Muscle layer of colon (tissue), 2 donors: ENCODE measurements at regions not wholly inside any gene's neighbourhood (a gene's known extent, or its start where the extent isn't known, plus 50 kb on each side); places are given as distances from the start of the nearest gene placed in this dataset.

ENCODE experiments used
- H3K27ac ChIP-seq: one replicate; pipeline ENCODE4 v1.7.0; 2013; ENCODE audit warnings: low read depth, mild to moderate bottlenecking, low read length, moderate library complexity
- H3K27me3 ChIP-seq, 2 donors: one replicate each; pipeline ENCODE4 v1.7.0; 2013; ENCODE audit warnings: low read length in 2 of 2, mild to moderate bottlenecking in 2 of 2; ENCODE audit not compliant: insufficient read depth in 2 of 2, control insufficient read depth in 1 of 2
- H3K36me3 ChIP-seq: one replicate; pipeline ENCODE4 v1.7.0; 2013; ENCODE audit warnings: mild to moderate bottlenecking, low read length; ENCODE audit not compliant: insufficient read depth
- H3K4me1 ChIP-seq: one replicate; pipeline ENCODE4 v1.7.0; 2013; ENCODE audit warnings: mild to moderate bottlenecking, low read length; ENCODE audit not compliant: insufficient read depth
- H3K4me3 ChIP-seq, 2 donors: one replicate each; pipeline ENCODE4 v1.7.0; 2013; ENCODE audit warnings: low read length in 2 of 2, low read depth in 1 of 2, mild to moderate bottlenecking in 1 of 2, moderate library complexity in 1 of 2
- H3K9ac ChIP-seq: one replicate; pipeline ENCODE4 v1.7.0; 2013; ENCODE audit warnings: low read length
- H3K9me3 ChIP-seq: one replicate; pipeline ENCODE4 v1.7.0; 2013; ENCODE audit warnings: mild to moderate bottlenecking, low read length
- donor health status: abdominal sarcoma.
- donor health status: Adenocarcinoma of cecum.

DNA sequence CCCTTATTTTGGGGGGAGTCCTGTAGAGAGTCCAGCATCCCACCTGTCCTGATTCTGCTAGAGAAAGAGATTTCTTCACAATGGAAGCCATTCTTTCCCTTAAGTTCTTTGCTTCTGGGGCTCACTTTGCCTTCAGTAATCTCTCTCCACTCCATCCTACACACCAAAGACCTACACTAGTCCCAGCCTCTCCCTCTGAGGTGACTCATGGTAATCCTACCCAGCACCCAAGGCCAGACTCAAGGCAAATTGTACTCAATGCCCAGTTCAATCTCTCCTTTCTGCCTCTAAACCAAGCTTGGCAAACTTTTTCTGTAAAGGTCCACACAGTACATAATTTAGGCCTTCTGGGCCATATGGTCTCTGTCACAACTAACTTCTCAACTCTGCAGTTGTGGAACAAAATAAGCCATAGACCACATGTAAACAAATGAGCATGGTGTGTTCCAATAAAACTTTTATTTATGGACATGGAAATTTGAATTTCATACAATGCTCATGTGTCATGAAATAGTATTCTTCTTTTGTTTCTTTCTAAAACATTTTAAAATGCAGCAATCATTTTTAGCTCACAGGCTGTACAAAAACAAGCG is 72.5 kb downstream of the MRPL46 start:
- no peak overlapping the region for H3K27ac ChIP-seq
- no peak overlapping the region for H3K9ac ChIP-seq
- no peaks in the 10 kb centered on the region for H3K36me3 ChIP-seq
- no peaks in the 10 kb centered on the region for H3K27me3 ChIP-seq
- peaks cover 12% of the 10 kb centered on the region for H3K4me1 ChIP-seq
- no peak overlapping the region for H3K4me3 ChIP-seq
- H3K9me3 ChIP-seq, result no peaks in the 10 kb centered on the region

DNA sequence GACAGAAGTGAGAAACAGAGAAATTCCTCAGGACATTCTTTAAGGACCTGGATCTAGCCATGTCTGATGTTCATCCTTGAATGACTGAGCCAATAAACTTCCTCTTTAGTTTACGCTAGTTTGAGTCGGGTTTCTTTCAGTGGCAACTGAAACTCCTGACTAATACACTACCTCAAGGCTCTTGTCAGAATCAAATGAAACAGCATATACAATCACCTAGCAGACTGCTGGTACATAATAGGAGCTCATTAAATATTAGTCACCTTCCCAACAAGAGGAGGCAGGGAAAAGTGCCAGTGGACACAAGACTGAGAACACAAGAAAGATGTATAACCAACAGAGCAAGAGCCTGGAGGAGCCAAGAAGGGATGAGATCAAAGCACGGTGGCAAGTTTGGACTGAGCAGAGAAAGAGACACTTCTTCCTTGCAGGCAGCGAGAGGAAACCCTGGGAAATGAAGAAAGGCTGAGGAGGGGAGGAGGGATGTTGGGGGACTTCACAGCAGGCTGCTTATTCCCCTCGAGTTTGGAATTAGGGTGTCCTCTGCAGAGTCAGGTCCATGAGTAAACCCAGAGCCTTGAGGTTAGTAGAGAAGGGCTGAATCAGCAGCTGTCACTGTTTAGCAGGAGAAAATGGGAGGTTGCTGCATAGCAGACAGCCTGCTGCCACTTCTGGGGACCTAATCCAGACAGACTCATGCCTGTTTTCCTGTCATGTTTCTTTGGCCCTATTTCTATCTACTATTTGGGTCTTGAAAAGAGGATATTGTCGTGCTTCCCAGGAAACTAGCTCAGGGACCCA is 73.3 kb downstream of the MRPL46 start:
- H3K27me3 ChIP-seq, result no peaks in the 10 kb centered on the region
- no peaks in the 10 kb centered on the region for H3K36me3 ChIP-seq
- H3K9me3 ChIP-seq, result no peaks in the 10 kb centered on the region
- H3K9ac ChIP-seq, result no peak overlapping the region
- no peak overlapping the region for H3K4me3 ChIP-seq
- peaks cover 12% of the 10 kb centered on the region for H3K4me1 ChIP-seq
- H3K27ac ChIP-seq, result no peak overlapping the region

DNA sequence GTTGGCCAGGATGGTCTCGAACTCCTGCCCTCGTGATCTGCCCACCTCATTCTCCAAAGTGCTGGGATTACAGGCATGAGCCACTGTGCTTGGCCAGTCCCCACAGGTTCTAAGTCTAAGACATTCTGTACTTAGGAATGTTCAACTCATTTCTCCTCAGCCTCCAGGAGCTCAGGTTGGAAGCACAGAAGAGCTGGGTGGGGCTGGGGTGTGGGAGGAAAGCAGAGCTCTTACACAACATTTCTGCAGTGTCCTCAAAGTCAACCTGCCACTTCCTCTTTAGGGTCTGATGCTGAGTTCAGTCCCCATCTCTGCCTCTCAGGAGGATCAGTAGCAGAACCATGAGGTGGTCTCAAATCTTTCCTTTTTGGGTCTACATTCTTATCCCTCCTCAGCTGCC is 75.5 kb downstream of the MRPL46 start:
- H3K9ac ChIP-seq, result no peak overlapping the region
- H3K9me3 ChIP-seq, result no peaks in the 10 kb centered on the region
- peaks cover 12% of the 10 kb centered on the region for H3K4me1 ChIP-seq
- H3K4me3 ChIP-seq, result no peak overlapping the region
- no peaks in the 10 kb centered on the region for H3K36me3 ChIP-seq
- no peaks in the 10 kb centered on the region for H3K27me3 ChIP-seq
- no peak overlapping the region for H3K27ac ChIP-seq

DNA sequence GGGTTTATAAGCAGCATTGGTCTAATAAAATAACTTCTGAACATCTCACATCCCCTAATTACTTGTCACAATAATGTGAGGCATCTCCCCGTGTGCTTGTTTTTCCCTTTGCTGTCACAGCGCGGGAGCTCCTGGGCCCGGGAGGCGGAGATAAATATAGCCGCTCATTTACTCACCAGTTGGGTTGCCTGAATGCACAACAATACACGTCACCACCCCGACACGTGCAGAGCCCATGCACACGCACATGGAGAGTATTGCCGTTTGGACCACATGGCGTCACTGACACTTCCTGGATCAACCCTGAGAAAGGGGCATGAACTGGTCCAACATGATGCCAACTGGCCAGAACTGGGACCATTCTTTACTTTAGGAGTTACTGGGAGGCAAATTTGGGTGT is 76.2 kb downstream of the MRPL46 start:
- peaks cover 12% of the 10 kb centered on the region for H3K4me1 ChIP-seq
- no peaks in the 10 kb centered on the region for H3K27me3 ChIP-seq
- H3K9me3 ChIP-seq, result no peaks in the 10 kb centered on the region
- no peaks in the 10 kb centered on the region for H3K36me3 ChIP-seq
- no peak overlapping the region for H3K27ac ChIP-seq
- no peak overlapping the region for H3K4me3 ChIP-seq
- H3K9ac ChIP-seq, result no peak overlapping the region

DNA sequence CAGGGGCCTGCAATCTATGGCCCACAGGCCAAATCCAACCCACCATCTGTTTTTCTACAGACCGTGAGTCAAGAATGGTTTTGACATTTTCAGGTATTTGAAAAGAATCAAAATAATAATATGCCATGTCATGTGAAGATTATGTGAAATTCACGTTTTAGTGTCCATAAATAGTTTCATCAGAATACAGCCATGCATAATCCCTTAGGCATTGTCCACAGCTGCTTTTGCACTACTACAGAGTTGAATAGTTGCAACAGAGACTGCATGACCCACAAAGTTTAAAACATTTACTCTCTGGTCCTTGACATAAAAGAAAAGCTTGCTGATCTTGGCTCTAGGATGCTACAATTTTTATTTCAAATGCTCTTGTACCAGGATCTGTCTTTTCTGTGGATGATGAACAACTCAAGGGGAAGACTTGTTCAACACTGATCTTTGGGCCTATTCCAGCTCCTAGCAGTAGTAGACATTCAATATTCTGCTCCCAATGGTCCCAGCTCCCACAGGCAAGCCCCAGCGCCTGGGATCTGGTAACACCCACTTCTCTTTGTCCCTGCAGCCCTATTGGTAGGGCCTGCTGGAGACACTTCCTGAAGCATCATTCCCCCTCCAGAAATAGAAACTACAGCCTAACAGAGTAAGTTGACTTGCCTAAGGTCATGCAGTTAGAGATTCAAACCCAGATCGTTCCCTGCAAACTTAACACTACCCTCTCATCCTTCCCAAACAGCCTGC is 76.9 kb downstream of the MRPL46 start:
- Histone ChIP-seq H3K9ac (no peak overlapping the region), H3K27me3 (no peaks in the 10 kb centered on the region), H3K27ac (no peak overlapping the region), H3K36me3 (no peaks in the 10 kb centered on the region), H3K9me3 (no peaks in the 10 kb centered on the region), H3K4me1 (peaks cover 12% of the 10 kb centered on the region), H3K4me3 (no peak overlapping the region)

DNA sequence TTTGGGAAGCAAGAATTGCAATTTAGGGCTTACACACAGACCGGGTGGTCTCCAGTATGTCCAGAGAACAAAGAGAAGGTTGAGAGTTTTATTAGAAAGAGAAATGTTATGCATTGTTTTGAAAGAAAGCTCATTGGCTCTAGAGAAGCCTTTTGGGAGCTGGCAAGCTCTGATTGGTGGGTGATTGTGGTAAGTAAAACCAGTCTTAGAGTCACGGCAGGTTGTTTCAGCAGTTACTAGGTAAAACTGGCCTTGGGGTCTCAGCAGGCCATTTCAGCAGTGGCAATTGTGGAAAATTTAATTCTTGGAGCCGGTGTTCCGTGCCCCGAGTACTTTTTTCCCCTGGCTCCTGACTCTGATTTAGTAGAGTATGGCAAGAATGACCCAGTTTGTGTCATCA is 78.1 kb downstream of the MRPL46 start:
- H3K9me3 ChIP-seq, result no peaks in the 10 kb centered on the region
- no peak overlapping the region for H3K4me3 ChIP-seq
- H3K27ac ChIP-seq, result no peak overlapping the region
- no peak overlapping the region for H3K9ac ChIP-seq
- no peaks in the 10 kb centered on the region for H3K36me3 ChIP-seq
- no peaks in the 10 kb centered on the region for H3K27me3 ChIP-seq
- H3K4me1 ChIP-seq, result peaks cover 2% of the 10 kb centered on the region

DNA sequence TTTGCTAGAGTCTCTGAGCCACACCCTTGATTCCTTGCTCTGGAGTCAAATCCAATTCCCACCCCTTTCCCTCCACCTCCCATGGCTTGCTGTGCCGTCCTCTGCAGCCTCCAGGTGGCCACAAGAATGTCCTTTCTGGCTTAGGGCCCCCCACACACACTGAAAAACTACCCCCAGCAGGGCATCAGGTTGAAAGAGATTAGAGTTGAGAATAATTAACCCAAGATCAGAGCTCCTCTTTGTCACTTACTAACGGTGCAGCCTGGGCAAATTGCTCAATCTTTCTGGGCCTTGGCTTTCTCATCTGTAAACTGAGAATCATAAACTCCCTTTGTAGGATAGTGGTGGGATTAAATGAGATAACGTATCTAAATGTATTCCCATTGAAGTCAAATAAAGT is 78.5 kb downstream of the MRPL46 start:
- H3K9me3 ChIP-seq, result no peaks in the 10 kb centered on the region
- H3K9ac ChIP-seq, result no peak overlapping the region
- H3K27me3 ChIP-seq, result no peaks in the 10 kb centered on the region
- no peaks in the 10 kb centered on the region for H3K4me1 ChIP-seq
- H3K27ac ChIP-seq, result no peak overlapping the region
- H3K36me3 ChIP-seq, result no peaks in the 10 kb centered on the region
- no peak overlapping the region for H3K4me3 ChIP-seq

DNA sequence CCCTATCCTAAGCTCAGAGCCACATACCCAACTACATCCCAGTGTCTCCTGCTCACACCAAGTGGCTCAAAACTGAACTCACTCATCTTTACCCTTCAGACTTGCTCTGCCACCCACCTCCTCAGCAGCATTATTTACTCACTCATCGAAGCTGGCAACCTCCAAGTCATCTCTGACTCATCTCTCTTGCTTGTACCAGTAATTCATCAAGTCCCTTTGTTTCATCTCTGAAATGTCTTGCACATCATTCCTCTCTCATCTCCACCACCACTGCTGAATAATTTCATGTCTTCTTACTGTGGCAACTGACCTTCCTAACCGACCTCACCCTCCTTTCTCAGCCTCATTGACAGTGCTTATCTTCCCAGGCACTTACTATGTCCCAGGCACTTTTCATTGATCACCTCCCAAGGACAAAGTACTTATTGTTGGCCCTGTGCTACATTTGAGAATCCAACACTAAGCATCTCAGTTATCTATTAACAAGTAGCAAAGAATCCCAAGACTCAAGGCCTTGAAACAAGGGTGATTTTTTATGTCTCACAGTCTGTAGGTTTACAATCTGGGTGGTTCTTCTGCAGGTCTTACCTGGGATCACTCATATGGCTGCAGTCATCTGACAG is 82.0 kb downstream of the MRPL46 start:
- Histone ChIP-seq H3K27ac (no peak overlapping the region), H3K9ac (no peak overlapping the region), H3K36me3 (no peaks in the 10 kb centered on the region), H3K4me3 (no peak overlapping the region), H3K4me1 (peaks cover 7% of the 10 kb centered on the region), H3K27me3 (no peaks in the 10 kb centered on the region), H3K9me3 (no peaks in the 10 kb centered on the region)

DNA sequence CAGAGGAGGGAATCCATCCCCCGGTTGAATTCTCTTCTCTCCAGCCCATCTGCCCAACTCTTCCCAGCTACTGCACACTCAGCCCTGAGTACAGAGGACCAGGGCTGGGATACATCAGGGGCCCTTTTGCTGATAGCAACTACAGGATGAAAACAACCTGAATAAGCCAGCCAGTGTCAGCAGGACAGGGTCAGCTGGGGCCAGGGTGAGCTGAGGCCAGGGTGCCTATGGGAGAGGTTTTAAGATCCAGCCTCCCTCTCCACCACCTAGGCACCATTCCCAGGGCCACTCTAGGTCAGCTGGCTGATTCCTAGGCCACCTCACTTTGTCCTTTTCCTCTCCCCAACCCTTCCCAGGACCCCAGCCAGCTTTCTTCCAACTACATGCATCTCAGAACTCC is 83.8 kb downstream of the MRPL46 start:
- H3K9ac ChIP-seq, result no peak overlapping the region
- no peak overlapping the region for H3K4me3 ChIP-seq
- no peak overlapping the region for H3K27ac ChIP-seq
- H3K9me3 ChIP-seq, result no peaks in the 10 kb centered on the region
- H3K27me3 ChIP-seq, result no peaks in the 10 kb centered on the region
- no peaks in the 10 kb centered on the region for H3K36me3 ChIP-seq
- H3K4me1 ChIP-seq, result peaks cover 7% of the 10 kb centered on the region

DNA sequence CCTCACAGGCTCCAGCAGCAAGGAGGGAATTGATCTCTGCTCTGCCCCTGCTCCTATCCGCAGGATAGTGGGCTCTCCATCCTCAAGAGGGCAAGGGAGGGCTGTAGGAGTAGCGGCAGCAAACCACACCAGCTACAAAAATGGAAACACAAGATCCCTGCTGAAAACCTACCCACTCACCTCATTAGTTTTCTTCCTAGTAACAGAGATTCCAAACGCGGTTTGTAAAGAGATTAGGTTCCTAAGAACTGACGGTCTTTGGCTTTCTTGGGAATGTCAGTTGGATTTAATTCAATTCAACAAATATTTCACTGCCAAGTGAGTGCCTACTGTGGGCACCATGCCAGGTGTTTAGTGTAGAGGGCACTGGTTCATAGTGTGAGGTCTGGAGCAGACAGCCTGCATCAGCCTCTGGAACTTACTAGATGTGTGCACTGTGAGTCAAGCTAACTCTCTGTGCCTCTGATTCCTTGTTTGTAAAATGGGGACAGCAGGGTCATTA is 84.7 kb downstream of the MRPL46 start:
- peaks cover 7% of the 10 kb centered on the region for H3K4me1 ChIP-seq
- no peaks in the 10 kb centered on the region for H3K36me3 ChIP-seq
- H3K27me3 ChIP-seq, result no peaks in the 10 kb centered on the region
- no peaks in the 10 kb centered on the region for H3K9me3 ChIP-seq
- H3K4me3 ChIP-seq, result no peak overlapping the region
- H3K9ac ChIP-seq, result no peak overlapping the region
- no peak overlapping the region for H3K27ac ChIP-seq

DNA sequence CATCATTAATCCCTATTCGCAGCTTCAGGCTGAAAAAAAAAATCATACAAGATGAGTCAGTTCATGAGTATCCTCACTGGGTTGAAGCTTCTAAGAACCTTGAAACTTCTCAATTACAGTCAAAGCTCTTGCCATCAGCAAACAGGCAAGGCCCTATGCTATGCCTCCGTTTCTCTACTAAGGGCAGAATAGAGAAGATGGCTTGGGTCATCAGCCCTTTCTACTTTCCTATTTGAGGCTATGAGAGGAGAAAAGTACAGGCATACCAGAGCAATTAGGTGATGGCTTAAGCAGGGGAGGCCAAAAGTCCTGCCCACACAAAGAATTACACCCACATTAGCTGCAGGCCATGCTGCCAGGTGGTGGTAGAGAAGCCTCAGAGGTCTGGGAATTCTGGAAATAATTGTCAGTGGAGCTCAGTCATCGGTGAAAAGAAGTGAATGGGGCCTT is 89.0 kb downstream of the MRPL46 start:
- H3K4me1 ChIP-seq, result peaks cover 7% of the 10 kb centered on the region
- H3K27ac ChIP-seq, result no peak overlapping the region
- no peaks in the 10 kb centered on the region for H3K27me3 ChIP-seq
- H3K9ac ChIP-seq, result no peak overlapping the region
- no peaks in the 10 kb centered on the region for H3K36me3 ChIP-seq
- H3K9me3 ChIP-seq, result no peaks in the 10 kb centered on the region
- H3K4me3 ChIP-seq, result no peak overlapping the region
